ENCODE measurements at regions not wholly inside any gene's neighbourhood (a gene's known extent, or its start where the extent isn't known, plus 50 kb on each side); places are given as distances from the start of the nearest gene placed in this dataset.

DNA sequence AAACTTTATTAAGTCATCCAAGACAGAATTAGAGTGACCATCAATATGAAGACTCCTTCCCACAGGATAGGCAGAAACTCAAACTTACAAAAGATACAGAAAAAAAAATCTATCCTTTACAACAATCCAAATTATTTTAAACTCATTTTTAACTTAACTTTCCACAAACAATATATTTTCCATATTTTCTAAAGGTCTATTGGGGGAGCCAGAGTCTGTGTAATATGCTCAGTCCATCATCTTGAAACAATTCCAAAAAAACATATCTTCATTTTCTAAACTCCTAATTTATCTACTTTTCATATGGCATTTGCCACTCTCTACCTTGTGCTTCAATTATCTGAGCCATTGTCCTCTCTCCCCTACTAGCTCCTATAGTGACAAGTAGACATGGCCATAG is 378.1 kb downstream of the PDGFC start:
- dilution Hi-C loops (cut with HindIII; ENCODE audit: low sequenced_read_pairs, unreplicated experiment) (no loop called here), intact Hi-C loops (cut with micrococcal nuclease) (no loop called here), in situ Hi-C loops (cut with MboI; ENCODE audit: low sequenced_read_pairs) (no loop called here)
- Histone ChIP-seq H3K9me1 (ENCODE audit: insufficient read depth, low read length) (peaks cover 3% of the 10 kb centered on the region; the same call in 1 of the 2 replicates), H3K14ac (replicated peaks; ENCODE audit: low read depth, low read length) (no peak overlapping the region), H3K27ac (ENCODE audit: insufficient read depth, low read length) (no peak overlapping the region), H2BK15ac (ENCODE audit: low read depth, low read length) (no peak overlapping the region), H3K9ac (ENCODE audit: low read depth, low read length) (no peak overlapping the region), H4K8ac (ENCODE audit: low read depth in 2 of 2, low read length in 2 of 2) (no peak overlapping the region), H4K91ac (ENCODE audit: insufficient read depth, low read depth, low read length) (no peak overlapping the region), H4K20me1 (ENCODE audit: insufficient read depth, low read length) (no peaks in the 10 kb centered on the region), H3K4me3 (ENCODE audit: insufficient read depth, low read depth, low read length) (no peak overlapping the region), H2AK9ac (replicated peaks; ENCODE audit: low read depth, low read length, poor library complexity) (no peak overlapping the region), H2BK5ac (ENCODE audit: low read depth, low read length, poor library complexity, severe bottlenecking) (no peak overlapping the region), H2AK5ac (ENCODE audit: low read depth, low read length) (no peak overlapping the region), H3K27me3 (ENCODE audit: control insufficient read depth, insufficient read depth, low read length) (no peaks in the 10 kb centered on the region), H3K79me1 (ENCODE audit: low read depth in 1 of 2, low read length in 2 of 2) (no peaks in the 10 kb centered on the region), H4K5ac (ENCODE audit: low read depth, low read length) (no peak overlapping the region), H3K23ac (ENCODE audit: low read depth, low read length) (no peak overlapping the region), H3K36me3 (ENCODE audit: control insufficient read depth, insufficient read depth, low read length) (no peaks in the 10 kb centered on the region), H2AFZ (replicated peaks; ENCODE audit: low read length, poor library complexity) (no peak overlapping the region), H3K18ac (ENCODE audit: low read depth, low read length) (no peak overlapping the region), H2BK20ac (ENCODE audit: low read depth, low read length) (no peak overlapping the region), H3K4me2 (ENCODE audit: low read depth, low read length) (no peak overlapping the region), H3K4me1 (ENCODE audit: control insufficient read depth, insufficient read depth, low read length) (peaks cover 3% of the 10 kb centered on the region; the same call in 1 of the 2 replicates), H3K4ac (ENCODE audit: low read depth, low read length) (no peak overlapping the region), H2BK120ac (ENCODE audit: low read depth, low read length) (no peak overlapping the region), H3K9me3 (ENCODE audit: control insufficient read depth, insufficient read depth, low read length) (no peaks in the 10 kb centered on the region), H3K56ac (ENCODE audit: extremely low read depth, insufficient read depth, low read length) (no peak overlapping the region)
- ChIA-PET POLR2A (ENCODE audit: unreplicated experiment) (no interaction called here), CTCF (no interaction called here)
- TF ChIP-seq, protein P1, sequence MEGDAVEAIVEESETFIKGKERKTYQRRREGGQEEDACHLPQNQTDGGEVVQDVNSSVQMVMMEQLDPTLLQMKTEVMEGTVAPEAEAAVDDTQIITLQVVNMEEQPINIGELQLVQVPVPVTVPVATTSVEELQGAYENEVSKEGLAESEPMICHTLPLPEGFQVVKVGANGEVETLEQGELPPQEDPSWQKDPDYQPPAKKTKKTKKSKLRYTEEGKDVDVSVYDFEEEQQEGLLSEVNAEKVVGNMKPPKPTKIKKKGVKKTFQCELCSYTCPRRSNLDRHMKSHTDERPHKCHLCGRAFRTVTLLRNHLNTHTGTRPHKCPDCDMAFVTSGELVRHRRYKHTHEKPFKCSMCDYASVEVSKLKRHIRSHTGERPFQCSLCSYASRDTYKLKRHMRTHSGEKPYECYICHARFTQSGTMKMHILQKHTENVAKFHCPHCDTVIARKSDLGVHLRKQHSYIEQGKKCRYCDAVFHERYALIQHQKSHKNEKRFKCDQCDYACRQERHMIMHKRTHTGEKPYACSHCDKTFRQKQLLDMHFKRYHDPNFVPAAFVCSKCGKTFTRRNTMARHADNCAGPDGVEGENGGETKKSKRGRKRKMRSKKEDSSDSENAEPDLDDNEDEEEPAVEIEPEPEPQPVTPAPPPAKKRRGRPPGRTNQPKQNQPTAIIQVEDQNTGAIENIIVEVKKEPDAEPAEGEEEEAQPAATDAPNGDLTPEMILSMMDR (conservative IDR thresholded peaks at IDR 0.05; ENCODE audit: low read depth, low read length) = peak; percentile 47
- TF ChIP-seq SMC3 (IDR thresholded peaks at IDR 0.05; ENCODE audit: low read depth, low read length) (no peak; the same call in 1 of the 2 replicates), RAD21 (IDR thresholded peaks at IDR 0.05; ENCODE audit: low read length) (peak; percentile 55), POLR2A (IDR thresholded peaks at IDR 0.05; ENCODE audit: low read depth, low read length) (no peak)
- DNase-seq (peak; percentile 8), ATAC-seq (ENCODE audit: low read depth) (no peak)
- BruUV-seq (replicated peaks) = no TSS peak
